IPS-20b (cell line): ENCODE measurements at regions not wholly inside any gene's neighbourhood (a gene's known extent, or its start where the extent isn't known, plus 50 kb on each side); places are given as distances from the start of the nearest gene placed in this dataset.
"Not testable (repeated sequence)": the region's sequence is repeated elsewhere in the genome, so short reads cannot be mapped to it uniquely, and the experiment has no call there.

Experiments
- H3K27ac ChIP-seq: one replicate; pipeline ENCODE4 v1.5.1; 2013; ENCODE audit warnings: low read length
- H3K27me3 ChIP-seq: 2 replicates; pipeline ENCODE4 v1.6.1; 2013; ENCODE audit warnings: mild to moderate bottlenecking, low read length, inconsistent platforms; ENCODE audit not compliant: insufficient read depth
- H3K36me3 ChIP-seq: 2 replicates; pipeline ENCODE4 v1.6.1; 2013; ENCODE audit warnings: low read depth, mild to moderate bottlenecking, inconsistent platforms, low read length, moderate library complexity; ENCODE audit not compliant: insufficient read depth
- H3K4me1 ChIP-seq: 2 replicates; pipeline ENCODE4 v1.6.1; 2013; ENCODE audit warnings: mild to moderate bottlenecking, control low read depth, inconsistent platforms, low read length, moderate library complexity; ENCODE audit not compliant: insufficient read depth
- H3K4me3 ChIP-seq: 2 replicates; pipeline ENCODE4 v1.5.1; 2013; ENCODE audit warnings: mild to moderate bottlenecking, low read length, inconsistent platforms
- H3K9ac ChIP-seq: 2 replicates; pipeline ENCODE4 v1.6.1; 2013; ENCODE audit warnings: low read depth, mild to moderate bottlenecking, inconsistent platforms, low read length, moderate library complexity
- H3K9me3 ChIP-seq: 2 replicates; pipeline ENCODE4 v1.6.1; 2013; ENCODE audit warnings: mild to moderate bottlenecking, low read depth, low read length, inconsistent platforms; ENCODE audit not compliant: insufficient read depth

DNA sequence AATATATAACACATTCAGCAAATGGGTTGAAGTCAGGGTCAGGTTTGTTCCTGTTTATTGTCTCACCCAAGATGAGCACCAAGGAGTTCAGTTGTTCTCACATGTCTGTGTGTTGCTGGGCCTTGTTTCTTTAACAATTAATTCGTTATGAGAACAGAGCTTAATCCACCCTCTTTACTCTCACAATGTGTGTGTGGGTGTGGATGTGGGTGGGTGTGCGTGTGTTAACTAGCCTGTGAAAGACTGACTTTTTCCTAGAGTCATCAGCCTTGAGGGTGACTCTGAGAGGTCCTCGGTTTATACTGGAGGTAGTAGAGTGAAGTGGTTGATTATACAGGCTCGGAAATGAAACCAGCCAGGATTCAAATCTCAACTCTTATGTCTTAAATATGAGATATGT, 672.1 kb downstream of the MAFB start:
- Histone ChIP-seq H3K27ac (no peak overlapping the region), H3K9me3 (no peaks in the 10 kb centered on the region), H3K4me1 (no peaks in the 10 kb centered on the region), H3K36me3 (no peaks in the 10 kb centered on the region), H3K27me3 (no peaks in the 10 kb centered on the region), H3K4me3 (no peak overlapping the region), H3K9ac (no peak overlapping the region)

- H3K9me3 ChIP-seq: no peaks in the 10 kb centered on the region
- no peaks in the 10 kb centered on the region for H3K4me1 ChIP-seq
- H3K27me3 ChIP-seq: no peaks in the 10 kb centered on the region
- H3K4me3 ChIP-seq: no peak overlapping the region
- no peak overlapping the region for H3K27ac ChIP-seq
- no peak overlapping the region for H3K9ac ChIP-seq
- H3K36me3 ChIP-seq: no peaks in the 10 kb centered on the region
Measured at GRCh38 chr20:40016392-40016791, 672.6 kb downstream of the MAFB start.

- not testable (repeated sequence) for H3K4me1 ChIP-seq, H3K27me3 ChIP-seq, H3K36me3 ChIP-seq, H3K27ac ChIP-seq, H3K9me3 ChIP-seq, H3K9ac ChIP-seq, H3K4me3 ChIP-seq
Measured at GRCh38 chr20:40012026-40012425, 677.0 kb downstream of the MAFB start.

DNA sequence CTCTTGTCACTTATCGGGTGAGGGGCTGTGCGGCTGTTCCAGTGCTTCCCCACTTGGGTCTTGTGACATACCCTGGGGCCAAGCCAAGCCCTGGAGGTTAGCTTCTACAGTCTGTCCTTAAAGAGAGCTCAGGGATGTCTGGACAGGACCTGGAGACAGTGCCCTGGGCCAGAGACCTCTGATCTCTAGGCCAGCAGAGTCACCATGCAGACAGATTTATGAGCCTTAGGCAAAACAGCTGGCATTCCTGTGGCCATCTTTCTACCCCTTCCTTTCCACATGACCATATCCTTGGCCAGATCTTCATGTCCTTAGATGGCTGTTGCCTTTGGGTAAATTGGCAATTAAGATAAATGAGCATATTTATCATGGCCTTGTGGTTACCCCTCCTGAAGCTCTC, 678.6 kb downstream of the MAFB start:
- Histone ChIP-seq H3K9me3 (no peaks in the 10 kb centered on the region), H3K27me3 (no peaks in the 10 kb centered on the region), H3K9ac (no peak overlapping the region), H3K27ac (no peak overlapping the region), H3K4me3 (no peak overlapping the region), H3K4me1 (no peaks in the 10 kb centered on the region), H3K36me3 (no peaks in the 10 kb centered on the region)

DNA sequence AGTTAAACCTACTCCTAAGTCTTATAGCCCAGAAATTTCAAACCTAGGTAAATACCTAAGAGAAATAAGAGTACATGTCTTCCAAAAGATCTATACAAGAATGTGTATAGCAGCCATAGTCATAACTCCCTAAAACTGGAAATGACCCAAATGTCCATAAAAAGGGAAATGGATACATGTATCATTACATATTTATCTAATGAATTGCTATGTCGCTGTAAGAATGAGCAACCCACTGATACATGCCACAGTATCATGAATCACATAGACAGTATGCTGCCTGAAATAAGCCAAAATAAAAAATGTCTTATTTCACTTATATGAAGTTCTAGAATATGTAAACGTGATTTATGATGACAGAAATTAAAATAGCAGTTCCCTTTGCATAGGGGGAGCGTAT, 679.5 kb downstream of the MAFB start:
- Histone ChIP-seq H3K27ac (no peak overlapping the region), H3K9ac (no peak overlapping the region), H3K9me3 (no peaks in the 10 kb centered on the region), H3K4me1 (no peaks in the 10 kb centered on the region), H3K4me3 (no peak overlapping the region), H3K27me3 (no peaks in the 10 kb centered on the region), H3K36me3 (no peaks in the 10 kb centered on the region)

DNA sequence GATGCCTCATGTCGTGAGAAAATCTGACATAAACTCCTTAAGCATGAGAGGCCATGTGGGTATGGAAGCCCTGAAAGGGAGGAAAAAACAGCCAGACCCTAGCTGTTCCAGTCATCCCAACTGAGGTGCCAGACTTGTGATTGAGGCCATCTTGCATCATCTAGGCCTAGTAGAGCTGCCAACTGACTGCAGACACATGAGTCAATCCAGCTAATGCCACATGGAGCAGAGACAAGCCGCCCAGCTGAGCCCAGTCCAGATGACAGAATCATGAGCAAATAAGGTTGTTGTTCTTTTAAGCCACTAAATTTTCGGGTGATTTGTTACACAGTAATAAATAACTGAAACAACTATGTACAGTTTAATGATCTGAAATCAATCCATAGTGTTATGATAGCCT, 680.9 kb downstream of the MAFB start:
- no peaks in the 10 kb centered on the region for H3K27me3 ChIP-seq
- H3K4me1 ChIP-seq: no peaks in the 10 kb centered on the region
- H3K9me3 ChIP-seq: no peaks in the 10 kb centered on the region
- H3K36me3 ChIP-seq: no peaks in the 10 kb centered on the region
- no peak overlapping the region for H3K4me3 ChIP-seq
- H3K9ac ChIP-seq: no peak overlapping the region
- H3K27ac ChIP-seq: no peak overlapping the region

- Histone ChIP-seq H3K36me3 (no peaks in the 10 kb centered on the region), H3K4me1 (no peaks in the 10 kb centered on the region), H3K9ac (no peak overlapping the region), H3K9me3 (no peaks in the 10 kb centered on the region), H3K27me3 (no peaks in the 10 kb centered on the region), H3K27ac (no peak overlapping the region), H3K4me3 (no peak overlapping the region)
Measured at GRCh38 chr20:40006168-40006860, 682.7 kb downstream of the MAFB start.

- not testable (repeated sequence) for H3K36me3 ChIP-seq, H3K9me3 ChIP-seq, H3K9ac ChIP-seq, H3K4me1 ChIP-seq, H3K4me3 ChIP-seq, H3K27me3 ChIP-seq, H3K27ac ChIP-seq
Measured at GRCh38 chr20:40004092-40004491, 684.9 kb downstream of the MAFB start.

DNA sequence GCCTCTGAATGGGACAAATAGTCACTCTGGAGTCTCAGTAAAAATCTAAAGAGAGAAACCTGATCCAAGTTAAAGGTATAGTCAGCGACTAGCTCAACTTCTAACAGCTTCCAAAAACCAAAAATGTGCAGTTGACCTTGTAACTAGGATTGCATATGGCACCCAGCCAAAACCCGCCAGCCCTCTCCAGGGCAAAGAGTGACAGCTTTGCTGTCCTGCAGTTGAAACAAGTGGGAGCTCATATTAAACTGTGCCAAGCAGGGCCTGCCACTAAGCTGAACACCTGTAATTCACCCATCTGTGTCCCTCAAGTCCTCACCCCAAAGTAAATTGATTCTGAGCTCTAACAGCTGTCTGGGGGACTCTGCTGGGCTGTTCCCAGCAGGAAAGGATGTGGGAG, 695.3 kb downstream of the MAFB start:
- no peak overlapping the region for H3K9ac ChIP-seq
- H3K9me3 ChIP-seq: no peaks in the 10 kb centered on the region
- no peak overlapping the region for H3K27ac ChIP-seq
- no peak overlapping the region for H3K4me3 ChIP-seq
- no peaks in the 10 kb centered on the region for H3K36me3 ChIP-seq
- H3K27me3 ChIP-seq: no peaks in the 10 kb centered on the region
- H3K4me1 ChIP-seq: no peaks in the 10 kb centered on the region

- Histone ChIP-seq H3K27ac (no peak overlapping the region), H3K4me1 (peaks cover 13% of the 10 kb centered on the region), H3K9me3 (no peaks in the 10 kb centered on the region), H3K27me3 (no peaks in the 10 kb centered on the region), H3K4me3 (no peak overlapping the region), H3K9ac (no peak overlapping the region), H3K36me3 (no peaks in the 10 kb centered on the region)
Measured at GRCh38 chr20:39990692-39991091, 698.3 kb downstream of the MAFB start.

- Histone ChIP-seq H3K9ac (no peak overlapping the region), H3K9me3 (no peaks in the 10 kb centered on the region), H3K27me3 (no peaks in the 10 kb centered on the region), H3K36me3 (no peaks in the 10 kb centered on the region), H3K4me3 (no peak overlapping the region), H3K4me1 (peaks cover 13% of the 10 kb centered on the region), H3K27ac (no peak overlapping the region)
Measured at GRCh38 chr20:39988991-39989390, 700.0 kb downstream of the MAFB start.

DNA sequence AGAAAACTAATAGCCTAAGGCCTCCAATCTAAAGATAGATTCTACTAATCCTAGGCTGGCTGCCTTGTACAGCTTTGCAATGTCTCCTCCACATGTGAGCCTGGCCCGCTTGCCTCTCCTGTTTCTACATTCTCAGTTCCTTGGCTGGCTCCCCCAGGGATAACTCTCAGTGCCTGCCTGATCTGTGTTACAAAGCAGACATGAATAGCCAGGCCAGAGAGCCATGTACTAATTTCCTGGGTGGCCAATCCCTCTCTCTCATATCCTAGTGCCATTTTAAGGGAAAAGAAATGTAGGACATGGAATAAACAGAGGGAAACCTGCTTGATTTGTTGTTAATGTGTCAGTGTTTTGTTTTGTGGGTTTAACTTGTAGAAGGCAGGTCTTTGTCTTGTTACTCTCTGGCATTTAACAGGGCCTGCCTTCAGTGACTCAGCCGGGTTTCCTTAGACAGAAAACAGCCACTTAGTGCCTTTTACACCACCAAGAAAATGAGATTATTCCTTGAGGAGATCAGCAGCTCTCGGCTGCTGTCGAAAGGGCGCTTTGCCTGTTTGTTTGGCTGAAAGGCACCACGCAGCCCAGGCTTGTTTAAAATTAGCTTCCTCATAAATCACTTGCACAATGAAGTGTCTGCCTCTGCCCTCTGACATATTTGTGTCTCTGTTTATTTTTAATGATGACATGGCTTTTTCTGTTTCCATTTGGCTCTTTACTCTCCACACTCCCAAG, 702.7 kb downstream of the MAFB start:
- H3K9ac ChIP-seq: peak overlapping the region; percentile 31; the same call in 1 of the 2 replicates
- H3K9me3 ChIP-seq: no peaks in the 10 kb centered on the region

More for the DNA sequence above, 702.7 kb downstream of the MAFB start:
- H3K4me3 ChIP-seq: no peak overlapping the region
- H3K27me3 ChIP-seq: no peaks in the 10 kb centered on the region
- no peaks in the 10 kb centered on the region for H3K36me3 ChIP-seq
- H3K27ac ChIP-seq: no peak overlapping the region
- peaks cover 13% of the 10 kb centered on the region for H3K4me1 ChIP-seq
